Ishikawa (cell line): ENCODE measurements at regions not wholly inside any gene's neighbourhood (a gene's known extent, or its start where the extent isn't known, plus 50 kb on each side); places are given as distances from the start of the nearest gene placed in this dataset.

Experiments
- CEBPB ChIP-seq: IDR thresholded peaks from 2 replicates; pipeline ENCODE4 v1.6.1; 2012
- ZBTB7A ChIP-seq: IDR thresholded peaks from 2 replicates; pipeline ENCODE4 v1.6.1; 2012; ENCODE audit warnings: low read depth

DNA sequence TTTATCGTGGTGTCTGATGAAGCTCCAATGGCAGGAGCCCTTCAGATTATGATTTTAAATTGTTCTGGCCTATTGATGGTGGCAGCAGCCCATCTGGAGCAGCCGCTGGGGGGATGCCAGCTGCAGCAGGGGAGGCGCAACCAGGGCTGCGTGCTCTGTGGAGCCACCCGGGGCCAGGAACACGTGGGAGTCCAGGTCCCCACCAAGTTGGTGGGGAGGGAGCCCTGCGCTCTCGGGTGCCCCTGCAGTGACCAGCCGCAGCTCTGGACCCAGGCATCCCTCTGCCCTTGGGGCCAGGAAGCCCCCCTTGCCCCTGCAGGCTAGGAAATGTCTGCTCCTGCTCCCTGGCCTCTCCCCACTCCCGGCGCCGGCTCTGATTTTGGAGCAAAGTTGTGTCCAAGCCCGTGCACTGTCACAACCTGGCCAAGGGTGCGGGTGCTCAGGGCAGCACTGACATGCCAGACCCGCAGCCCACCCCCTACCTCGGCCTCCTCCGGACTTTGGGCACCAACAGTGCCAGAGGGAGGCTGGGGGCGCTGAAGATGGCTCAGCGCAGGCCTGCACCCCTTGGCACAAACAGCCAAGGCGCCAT is 147.2 kb upstream of the ADO start:
- no peak for TF ChIP-seq ZBTB7A
- no peak for TF ChIP-seq CEBPB
